ENCODE measurements at regions not wholly inside any gene's neighbourhood (a gene's known extent, or its start where the extent isn't known, plus 50 kb on each side); places are given as distances from the start of the nearest gene placed in this dataset.

- Histone ChIP-seq H3K9ac (ENCODE audit: low read length) (no peak overlapping the region), H2AFZ (ENCODE audit: low read length) (no peak overlapping the region), H3K27me3 (ENCODE audit: insufficient read depth, low read length) (no peaks in the 10 kb centered on the region), H3K36me3 (ENCODE audit: insufficient read depth, low read length) (no peaks in the 10 kb centered on the region), H4K20me1 (ENCODE audit: insufficient read depth, low read length) (no peaks in the 10 kb centered on the region), H3F3A (ENCODE audit: insufficient read depth, low read length) (no peaks in the 10 kb centered on the region), H3K4me3 (ENCODE audit: low read depth, low read length, poor library complexity, severe bottlenecking) (no peak overlapping the region), H3K4me2 (ENCODE audit: low read length) (no peak overlapping the region), H3K9me2 (ENCODE audit: low read depth, low read length) (no peaks in the 10 kb centered on the region), H3K4me1 (ENCODE audit: insufficient read depth, low read length, severe bottlenecking) (no peaks in the 10 kb centered on the region), H3K27ac (ENCODE audit: low read depth, low read length, poor library complexity, severe bottlenecking) (no peak overlapping the region), H3K79me2 (ENCODE audit: insufficient read depth, low read length) (no peaks in the 10 kb centered on the region), H3K9me3 (ENCODE audit: low read length) (no peaks in the 10 kb centered on the region)
- no peak for TF ChIP-seq CTCF (IDR thresholded peaks at IDR 0.05; ENCODE audit: low read length)
- TF ChIP-seq EZH2 (IDR thresholded peaks at IDR 0.05; ENCODE audit: borderline replicate concordance, low read length): no peak
Measured at GRCh38 chr6:115551527-115551926, 509.2 kb downstream of the FRK start.

GRCh38 chr6:115545672-115545986, 515.1 kb downstream of the FRK start:
- H3K27me3 ChIP-seq (ENCODE audit: insufficient read depth, low read length): no peaks in the 10 kb centered on the region
- H3K79me2 ChIP-seq (ENCODE audit: insufficient read depth, low read length): no peaks in the 10 kb centered on the region
- no peak overlapping the region for H3K27ac ChIP-seq (ENCODE audit: low read depth, low read length, poor library complexity, severe bottlenecking)
- TF ChIP-seq EZH2 (IDR thresholded peaks at IDR 0.05; ENCODE audit: borderline replicate concordance, low read length): no peak
- TF ChIP-seq CTCF (IDR thresholded peaks at IDR 0.05; ENCODE audit: low read length): no peak
- H3K4me2 ChIP-seq (ENCODE audit: low read length): no peak overlapping the region
- H3K9me2 ChIP-seq (ENCODE audit: low read depth, low read length): no peaks in the 10 kb centered on the region
- no peak overlapping the region for H3K4me3 ChIP-seq (ENCODE audit: low read depth, low read length, poor library complexity, severe bottlenecking)
- no peak overlapping the region for H2AFZ ChIP-seq (ENCODE audit: low read length)
- H3K9me3 ChIP-seq (ENCODE audit: low read length): no peaks in the 10 kb centered on the region
- H3K9ac ChIP-seq (ENCODE audit: low read length): no peak overlapping the region
- no peaks in the 10 kb centered on the region for H3K4me1 ChIP-seq (ENCODE audit: insufficient read depth, low read length, severe bottlenecking)
- no peaks in the 10 kb centered on the region for H4K20me1 ChIP-seq (ENCODE audit: insufficient read depth, low read length)
- no peaks in the 10 kb centered on the region for H3F3A ChIP-seq (ENCODE audit: insufficient read depth, low read length)
- H3K36me3 ChIP-seq (ENCODE audit: insufficient read depth, low read length): no peaks in the 10 kb centered on the region

DNA sequence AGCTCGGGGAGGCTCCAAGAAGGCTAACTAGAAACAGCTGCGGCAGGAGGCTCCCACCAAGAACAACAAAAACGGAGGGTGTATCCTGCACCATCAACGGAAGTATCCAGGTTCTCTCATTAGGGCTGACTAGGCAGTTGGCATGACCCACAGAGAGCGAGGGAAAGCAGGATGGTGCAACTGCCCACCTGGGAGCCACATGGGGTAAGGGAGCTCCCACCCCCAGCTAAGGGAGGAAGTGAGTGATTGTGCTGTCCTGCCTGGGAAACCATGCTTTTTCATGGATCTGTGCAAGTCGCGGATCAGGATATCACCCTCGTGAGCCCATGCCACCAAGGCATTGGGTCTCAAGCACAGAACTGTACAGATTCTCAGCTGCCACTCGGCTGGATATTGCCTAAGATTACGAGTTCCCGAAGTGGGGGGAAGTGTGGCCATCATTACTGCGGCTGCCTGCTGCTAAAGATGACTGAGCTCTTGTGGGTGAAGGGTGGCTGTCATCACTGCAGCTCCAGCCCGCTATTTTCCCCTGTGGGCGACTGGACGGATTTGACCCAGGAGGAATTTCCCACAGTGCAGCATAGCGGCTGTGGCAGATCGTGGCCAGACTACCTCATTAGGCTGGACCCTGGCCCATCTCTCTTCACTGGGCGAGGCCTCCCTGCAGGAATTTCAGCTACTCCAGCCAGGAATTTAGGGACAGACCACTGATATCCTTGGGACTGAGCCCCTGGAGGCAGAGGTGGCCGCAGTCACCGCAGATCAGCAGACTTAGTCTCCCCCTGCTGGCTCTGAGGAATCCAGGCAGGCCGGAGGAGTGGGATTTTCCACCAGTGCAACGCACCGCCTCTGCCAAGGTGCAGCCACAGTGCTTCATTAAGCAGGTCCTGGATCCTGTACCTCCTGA, 515.7 kb downstream of the FRK start:
- H3K4me2 ChIP-seq (ENCODE audit: low read length): no peak overlapping the region
- TF ChIP-seq CTCF (IDR thresholded peaks at IDR 0.05; ENCODE audit: low read length): no peak
- no peak for TF ChIP-seq EZH2 (IDR thresholded peaks at IDR 0.05; ENCODE audit: borderline replicate concordance, low read length)
- no peaks in the 10 kb centered on the region for H3K9me3 ChIP-seq (ENCODE audit: low read length)
- H3K79me2 ChIP-seq (ENCODE audit: insufficient read depth, low read length): no peaks in the 10 kb centered on the region
- H2AFZ ChIP-seq (ENCODE audit: low read length): no peak overlapping the region
- H3K4me3 ChIP-seq (ENCODE audit: low read depth, low read length, poor library complexity, severe bottlenecking): no peak overlapping the region
- no peak overlapping the region for H3K27ac ChIP-seq (ENCODE audit: low read depth, low read length, poor library complexity, severe bottlenecking)
- no peaks in the 10 kb centered on the region for H3K36me3 ChIP-seq (ENCODE audit: insufficient read depth, low read length)
- H3F3A ChIP-seq (ENCODE audit: insufficient read depth, low read length): no peaks in the 10 kb centered on the region
- H3K4me1 ChIP-seq (ENCODE audit: insufficient read depth, low read length, severe bottlenecking): no peaks in the 10 kb centered on the region
- H3K9ac ChIP-seq (ENCODE audit: low read length): no peak overlapping the region
- H3K9me2 ChIP-seq (ENCODE audit: low read depth, low read length): no peaks in the 10 kb centered on the region
- no peaks in the 10 kb centered on the region for H3K27me3 ChIP-seq (ENCODE audit: insufficient read depth, low read length)
- no peaks in the 10 kb centered on the region for H4K20me1 ChIP-seq (ENCODE audit: insufficient read depth, low read length)

Data from OCI-LY1 (cell line).